ENCODE measurements at regions not wholly inside any gene's neighbourhood (a gene's known extent, or its start where the extent isn't known, plus 50 kb on each side); places are given as distances from the start of the nearest gene placed in this dataset.

- H3K27me3 ChIP-seq (replicated peaks; ENCODE audit: insufficient read depth) = no peaks in the 10 kb centered on the region
- no peak for ATAC-seq (ENCODE audit: insufficient number of reproducible peaks, low FRiP score, low read depth)
These were observed 1382.2 kb upstream of the B3GALT2 start for GRCh38 chr1:194568610-194569009.

DNA sequence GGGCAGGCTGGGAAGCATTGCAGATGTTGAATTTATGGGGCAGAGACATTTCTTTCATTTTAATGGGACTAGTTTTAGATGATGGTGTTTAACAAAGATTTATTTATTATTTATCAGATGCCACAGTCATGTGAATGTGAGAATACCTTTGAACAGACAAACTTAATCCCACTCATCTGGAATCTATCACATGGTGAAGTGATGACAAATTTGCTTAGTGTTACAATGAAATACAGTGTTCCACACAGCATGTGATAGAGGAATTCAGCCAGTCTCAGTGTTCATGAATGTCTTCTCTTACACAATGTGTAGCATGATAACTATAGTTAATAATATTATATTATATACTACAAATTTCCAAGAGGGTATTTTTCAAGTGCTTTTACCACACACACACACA, 1361.7 kb upstream of the B3GALT2 start:
- DNase-seq (ENCODE audit: low spot score) = no peak
- TF ChIP-seq CTCF (IDR thresholded peaks at IDR 0.05) = no peak
- Histone ChIP-seq H3K9me3 (no peaks in the 10 kb centered on the region), H3K4me1 (ENCODE audit: control insufficient read depth in 1 of 2, low read depth in 2 of 2) (no peaks in the 10 kb centered on the region), H3K27me3 (replicated peaks; ENCODE audit: insufficient read depth) (no peaks in the 10 kb centered on the region), H3K4me3 (no peak overlapping the region), H3K27ac (no peak overlapping the region), H3K36me3 (no peaks in the 10 kb centered on the region)
- no peak for ATAC-seq (ENCODE audit: insufficient number of reproducible peaks, low FRiP score, low read depth)

More at GRCh38 chr1:194568610-194569009, 1382.2 kb upstream of the B3GALT2 start:
- no peak for TF ChIP-seq CTCF (IDR thresholded peaks at IDR 0.05)
- no peak for DNase-seq (ENCODE audit: low spot score)
- Histone ChIP-seq H3K4me3 (no peak overlapping the region), H3K36me3 (no peaks in the 10 kb centered on the region), H3K4me1 (ENCODE audit: control insufficient read depth in 1 of 2, low read depth in 2 of 2) (peaks cover 0 to 11% of the 10 kb centered on the region in 2 donors), H3K9me3 (no peaks in the 10 kb centered on the region), H3K27ac (no peak overlapping the region)

- Histone ChIP-seq H3K4me3 (no peak overlapping the region), H3K27ac (no peak overlapping the region), H3K27me3 (replicated peaks; ENCODE audit: insufficient read depth) (no peaks in the 10 kb centered on the region), H3K36me3 (no peaks in the 10 kb centered on the region), H3K4me1 (ENCODE audit: control insufficient read depth in 1 of 2, low read depth in 2 of 2) (no peaks in the 10 kb centered on the region), H3K9me3 (no peaks in the 10 kb centered on the region)
- TF ChIP-seq CTCF (IDR thresholded peaks at IDR 0.05) = no peak
- DNase-seq (ENCODE audit: low spot score) (no peak), ATAC-seq (ENCODE audit: insufficient number of reproducible peaks, low FRiP score, low read depth) (no peak)
These were observed 1357.6 kb upstream of the B3GALT2 start for GRCh38 chr1:194544012-194544411.

- no peak for DNase-seq (ENCODE audit: low spot score)
- no peaks in the 10 kb centered on the region for H3K9me3 ChIP-seq
- H3K27me3 ChIP-seq (replicated peaks; ENCODE audit: insufficient read depth) = no peaks in the 10 kb centered on the region
- H3K4me1 ChIP-seq (ENCODE audit: control insufficient read depth in 1 of 2, low read depth in 2 of 2) = no peaks in the 10 kb centered on the region
- no peak overlapping the region for H3K27ac ChIP-seq
- H3K4me3 ChIP-seq = no peak overlapping the region
- H3K36me3 ChIP-seq = no peaks in the 10 kb centered on the region
- no peak for TF ChIP-seq CTCF (IDR thresholded peaks at IDR 0.05)
- no peak for ATAC-seq (ENCODE audit: insufficient number of reproducible peaks, low FRiP score, low read depth)
These were observed 1352.0 kb upstream of the B3GALT2 start for GRCh38 chr1:194538453-194538852.

- no peaks in the 10 kb centered on the region for H3K27me3 ChIP-seq (replicated peaks; ENCODE audit: insufficient read depth)
- no peaks in the 10 kb centered on the region for H3K36me3 ChIP-seq
- no peak for TF ChIP-seq CTCF (IDR thresholded peaks at IDR 0.05)
- no peaks in the 10 kb centered on the region for H3K9me3 ChIP-seq
- no peak overlapping the region for H3K27ac ChIP-seq
- ATAC-seq (ENCODE audit: insufficient number of reproducible peaks, low FRiP score, low read depth) (no peak), DNase-seq (ENCODE audit: low spot score) (no peak)
- H3K4me3 ChIP-seq = no peak overlapping the region
- no peaks in the 10 kb centered on the region for H3K4me1 ChIP-seq (ENCODE audit: control insufficient read depth in 1 of 2, low read depth in 2 of 2)
These were observed 1351.1 kb upstream of the B3GALT2 start for GRCh38 chr1:194537521-194537920.
